ENCODE measurements at regions not wholly inside any gene's neighbourhood (a gene's known extent, or its start where the extent isn't known, plus 50 kb on each side); places are given as distances from the start of the nearest gene placed in this dataset.
A peak's percentile ranks its signal among the peaks of the same experiment; 100 is the strongest.

DNA sequence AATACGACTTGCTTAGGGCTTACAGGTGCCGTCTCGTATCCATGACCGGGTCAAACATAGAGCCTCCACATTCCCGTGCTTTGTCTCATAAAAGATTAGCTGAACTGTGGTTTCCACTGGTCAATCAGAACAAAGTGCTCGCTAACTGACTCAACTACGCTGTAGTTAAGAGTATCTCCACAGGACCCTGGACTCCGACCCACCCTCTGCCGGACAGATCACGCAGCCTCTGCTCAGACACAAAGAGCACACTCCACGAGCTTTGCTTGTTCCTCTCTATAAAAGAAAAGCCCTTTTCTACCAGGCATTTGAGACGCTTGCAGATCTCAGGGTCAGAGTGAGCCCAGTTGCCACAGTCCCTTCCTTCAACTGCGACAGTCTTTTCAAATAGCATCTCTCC, 298.7 kb upstream of the CDH4 start:
- Histone ChIP-seq H3K4me3 (ENCODE audit: low read depth, low read length) (no peak overlapping the region), H3K27ac (ENCODE audit: extremely low read depth, low read depth, low read length) (no peak overlapping the region), H3K4me1 (ENCODE audit: control insufficient read depth, insufficient read depth, low read length) (no peaks in the 10 kb centered on the region), H3K36me3 (ENCODE audit: control insufficient read depth in 2 of 2, insufficient read depth in 1 of 2, low read length in 2 of 2) (no peaks in the 10 kb centered on the region), H3K9me3 (ENCODE audit: control insufficient read depth, insufficient read depth, low read depth, low read length) (no peaks in the 10 kb centered on the region)
- ChIA-PET CTCF (interaction anchor here (0.7 kb wide), 1 partner anchor 972 kb away, joined by 3 read pairs; no protein-coding TSS in a partner anchor), POLR2A (no interaction called here)
- no peak for TF ChIP-seq ZNF654 (tag by site-specific recombination; IDR thresholded peaks at IDR 0.05; ENCODE audit: low read depth)

DNA sequence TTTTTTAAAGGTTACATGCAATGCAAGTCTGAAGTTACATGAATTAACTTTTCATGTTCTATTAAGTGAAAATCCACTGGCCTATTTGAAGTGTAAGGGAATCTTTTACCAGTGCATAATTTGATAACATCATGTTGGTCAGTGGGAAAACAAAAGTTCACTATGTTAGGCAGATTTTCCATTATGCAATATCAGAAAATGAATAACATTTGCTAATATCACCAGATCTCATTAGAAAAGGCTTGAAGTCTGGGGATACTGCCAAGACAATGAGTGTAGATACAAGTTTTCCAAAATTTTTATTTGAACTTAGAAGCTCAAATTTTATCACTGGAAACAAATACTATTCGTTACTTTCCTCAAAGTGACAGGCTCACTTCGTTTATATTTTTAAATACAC, 296.4 kb upstream of the CDH4 start:
- TF ChIP-seq ZNF174 (tag by site-specific recombination; IDR thresholded peaks at IDR 0.05), result no peak
- TF ChIP-seq, protein P1, sequence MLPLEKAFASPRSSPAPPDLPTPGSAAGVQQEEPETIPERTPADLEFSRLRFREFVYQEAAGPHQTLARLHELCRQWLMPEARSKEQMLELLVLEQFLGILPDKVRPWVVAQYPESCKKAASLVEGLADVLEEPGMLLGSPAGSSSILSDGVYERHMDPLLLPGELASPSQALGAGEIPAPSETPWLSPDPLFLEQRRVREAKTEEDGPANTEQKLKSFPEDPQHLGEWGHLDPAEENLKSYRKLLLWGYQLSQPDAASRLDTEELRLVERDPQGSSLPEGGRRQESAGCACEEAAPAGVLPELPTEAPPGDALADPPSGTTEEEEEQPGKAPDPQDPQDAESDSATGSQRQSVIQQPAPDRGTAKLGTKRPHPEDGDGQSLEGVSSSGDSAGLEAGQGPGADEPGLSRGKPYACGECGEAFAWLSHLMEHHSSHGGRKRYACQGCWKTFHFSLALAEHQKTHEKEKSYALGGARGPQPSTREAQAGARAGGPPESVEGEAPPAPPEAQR (tag by site-specific recombination; IDR thresholded peaks at IDR 0.05), result no peak
- TF ChIP-seq ZNF146 (tag by site-specific recombination; IDR thresholded peaks at IDR 0.05), result no peak
- TF ChIP-seq WT1 (tag by site-specific recombination; IDR thresholded peaks at IDR 0.05), result no peak
- no peak for TF ChIP-seq ZSCAN4 (tag by site-specific recombination; IDR thresholded peaks at IDR 0.05)
- Histone ChIP-seq H3K36me3 (ENCODE audit: control insufficient read depth in 2 of 2, insufficient read depth in 1 of 2, low read length in 2 of 2) (no peaks in the 10 kb centered on the region), H3K4me3 (ENCODE audit: low read depth, low read length) (no peak overlapping the region), H3K27ac (ENCODE audit: extremely low read depth, low read depth, low read length) (no peak overlapping the region), H3K9me3 (ENCODE audit: control insufficient read depth, insufficient read depth, low read depth, low read length) (no peaks in the 10 kb centered on the region), H3K4me1 (ENCODE audit: control insufficient read depth, insufficient read depth, low read length) (no peaks in the 10 kb centered on the region)
- ChIA-PET POLR2A (no interaction called here), CTCF (interaction anchor here (0.7 kb wide), 1 partner anchor 745 kb away, joined by 3 read pairs; no protein-coding TSS in a partner anchor)

DNA sequence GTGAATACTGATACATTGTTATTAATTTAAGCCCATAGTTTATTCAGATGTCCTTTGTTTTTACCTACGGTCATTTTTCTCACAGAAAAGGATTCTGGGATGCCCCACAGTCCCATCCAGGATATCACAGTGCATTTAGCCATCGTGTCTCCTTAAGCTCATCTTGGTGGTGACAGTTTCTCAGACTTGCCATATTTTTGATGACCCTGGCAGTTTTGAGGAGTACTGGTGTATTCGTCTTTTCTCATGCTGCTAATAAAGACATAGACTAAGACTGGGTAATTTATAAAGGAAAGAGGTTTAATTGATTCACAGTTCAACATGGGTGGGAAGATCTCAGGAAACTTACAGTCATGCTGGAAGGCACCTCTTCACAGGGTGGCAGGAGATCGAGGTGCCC, 295.9 kb upstream of the CDH4 start:
- H3K9me3 ChIP-seq (ENCODE audit: control insufficient read depth, insufficient read depth, low read depth, low read length), result no peaks in the 10 kb centered on the region

GRCh38 chr20:60957621-60958020, 294.4 kb upstream of the CDH4 start:
- Histone ChIP-seq H3K36me3 (ENCODE audit: control insufficient read depth in 2 of 2, insufficient read depth in 1 of 2, low read length in 2 of 2) (no peaks in the 10 kb centered on the region), H3K27ac (ENCODE audit: extremely low read depth, low read depth, low read length) (no peak overlapping the region), H3K4me3 (ENCODE audit: low read depth, low read length) (no peak overlapping the region), H3K4me1 (ENCODE audit: control insufficient read depth, insufficient read depth, low read length) (no peaks in the 10 kb centered on the region), H3K9me3 (ENCODE audit: control insufficient read depth, insufficient read depth, low read depth, low read length) (no peaks in the 10 kb centered on the region)
- CTCF ChIA-PET, result no interaction called here
- no peak for TF ChIP-seq ZNF610 (tag by site-specific recombination; IDR thresholded peaks at IDR 0.05; ENCODE audit: borderline replicate concordance)
- TF ChIP-seq ZNF544 (tag by site-specific recombination; IDR thresholded peaks at IDR 0.05), result no peak
- TF ChIP-seq SCRT2 (tag by site-specific recombination; IDR thresholded peaks at IDR 0.05), result peak; percentile 60
- no peak for TF ChIP-seq ZNF174 (tag by site-specific recombination; IDR thresholded peaks at IDR 0.05)
- no peak for TF ChIP-seq KLF7 (tag by site-specific recombination; IDR thresholded peaks at IDR 0.05; ENCODE audit: borderline replicate concordance)
- TF ChIP-seq SETDB1 (IDR thresholded peaks at IDR 0.05; ENCODE audit: insufficient read length, low read length), result no peak
- TF ChIP-seq, protein P2, sequence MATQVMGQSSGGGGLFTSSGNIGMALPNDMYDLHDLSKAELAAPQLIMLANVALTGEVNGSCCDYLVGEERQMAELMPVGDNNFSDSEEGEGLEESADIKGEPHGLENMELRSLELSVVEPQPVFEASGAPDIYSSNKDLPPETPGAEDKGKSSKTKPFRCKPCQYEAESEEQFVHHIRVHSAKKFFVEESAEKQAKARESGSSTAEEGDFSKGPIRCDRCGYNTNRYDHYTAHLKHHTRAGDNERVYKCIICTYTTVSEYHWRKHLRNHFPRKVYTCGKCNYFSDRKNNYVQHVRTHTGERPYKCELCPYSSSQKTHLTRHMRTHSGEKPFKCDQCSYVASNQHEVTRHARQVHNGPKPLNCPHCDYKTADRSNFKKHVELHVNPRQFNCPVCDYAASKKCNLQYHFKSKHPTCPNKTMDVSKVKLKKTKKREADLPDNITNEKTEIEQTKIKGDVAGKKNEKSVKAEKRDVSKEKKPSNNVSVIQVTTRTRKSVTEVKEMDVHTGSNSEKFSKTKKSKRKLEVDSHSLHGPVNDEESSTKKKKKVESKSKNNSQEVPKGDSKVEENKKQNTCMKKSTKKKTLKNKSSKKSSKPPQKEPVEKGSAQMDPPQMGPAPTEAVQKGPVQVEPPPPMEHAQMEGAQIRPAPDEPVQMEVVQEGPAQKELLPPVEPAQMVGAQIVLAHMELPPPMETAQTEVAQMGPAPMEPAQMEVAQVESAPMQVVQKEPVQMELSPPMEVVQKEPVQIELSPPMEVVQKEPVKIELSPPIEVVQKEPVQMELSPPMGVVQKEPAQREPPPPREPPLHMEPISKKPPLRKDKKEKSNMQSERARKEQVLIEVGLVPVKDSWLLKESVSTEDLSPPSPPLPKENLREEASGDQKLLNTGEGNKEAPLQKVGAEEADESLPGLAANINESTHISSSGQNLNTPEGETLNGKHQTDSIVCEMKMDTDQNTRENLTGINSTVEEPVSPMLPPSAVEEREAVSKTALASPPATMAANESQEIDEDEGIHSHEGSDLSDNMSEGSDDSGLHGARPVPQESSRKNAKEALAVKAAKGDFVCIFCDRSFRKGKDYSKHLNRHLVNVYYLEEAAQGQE (tag by site-specific recombination; IDR thresholded peaks at IDR 0.05), result peak; percentile 84
- no peak for TF ChIP-seq HOXA7 (CRISPR knock-in tag; IDR thresholded peaks at IDR 0.05; ENCODE audit: borderline replicate concordance)
- TF ChIP-seq ZNF433 (tag by site-specific recombination; IDR thresholded peaks at IDR 0.05; ENCODE audit: low read depth), result no peak
- POLR2A ChIA-PET, result no interaction called here

More for the DNA sequence above, 295.9 kb upstream of the CDH4 start:
- no peaks in the 10 kb centered on the region for H3K4me1 ChIP-seq (ENCODE audit: control insufficient read depth, insufficient read depth, low read length)
- no peaks in the 10 kb centered on the region for H3K36me3 ChIP-seq (ENCODE audit: control insufficient read depth in 2 of 2, insufficient read depth in 1 of 2, low read length in 2 of 2)
- no peak overlapping the region for H3K27ac ChIP-seq (ENCODE audit: extremely low read depth, low read depth, low read length)
- no peak for TF ChIP-seq KLF8 (tag by site-specific recombination; IDR thresholded peaks at IDR 0.05)
- TF ChIP-seq ZNF426 (tag by site-specific recombination; IDR thresholded peaks at IDR 0.05), result no peak
- TF ChIP-seq ZNF341 (tag by site-specific recombination; IDR thresholded peaks at IDR 0.05; ENCODE audit: low read depth), result no peak
- no peak for TF ChIP-seq KLF16 (tag by site-specific recombination; IDR thresholded peaks at IDR 0.05)
- TF ChIP-seq ZNF561 (tag by site-specific recombination; IDR thresholded peaks at IDR 0.05; ENCODE audit: borderline replicate concordance), result no peak
- POLR2A ChIA-PET, result no interaction called here
- no peak overlapping the region for H3K4me3 ChIP-seq (ENCODE audit: low read depth, low read length)
- CTCF ChIA-PET, result interaction anchor here (0.7 kb wide), 1 partner anchor 745 kb away, joined by 3 read pairs; no protein-coding TSS in a partner anchor

Measured in HEK293 (cell line).